ENCODE measurements at regions not wholly inside any gene's neighbourhood (a gene's known extent, or its start where the extent isn't known, plus 50 kb on each side); places are given as distances from the start of the nearest gene placed in this dataset.

GRCh38 chr2:126041391-126042047 is 614.4 kb upstream of the GYPC start:
- TF ChIP-seq CTCF (IDR thresholded peaks at IDR 0.05), result no peak
- no peak for TF ChIP-seq POLR2A (IDR thresholded peaks at IDR 0.05)
